COLO668 (cell line): ENCODE measurements at regions not wholly inside any gene's neighbourhood (a gene's known extent, or its start where the extent isn't known, plus 50 kb on each side); places are given as distances from the start of the nearest gene placed in this dataset.

Experiments
- DNase-seq: peaks from one replicate; lab custom pipeline; 2025; ENCODE audit not compliant: unreplicated experiment; lab: John Stamatoyannopoulos, UW

DNA sequence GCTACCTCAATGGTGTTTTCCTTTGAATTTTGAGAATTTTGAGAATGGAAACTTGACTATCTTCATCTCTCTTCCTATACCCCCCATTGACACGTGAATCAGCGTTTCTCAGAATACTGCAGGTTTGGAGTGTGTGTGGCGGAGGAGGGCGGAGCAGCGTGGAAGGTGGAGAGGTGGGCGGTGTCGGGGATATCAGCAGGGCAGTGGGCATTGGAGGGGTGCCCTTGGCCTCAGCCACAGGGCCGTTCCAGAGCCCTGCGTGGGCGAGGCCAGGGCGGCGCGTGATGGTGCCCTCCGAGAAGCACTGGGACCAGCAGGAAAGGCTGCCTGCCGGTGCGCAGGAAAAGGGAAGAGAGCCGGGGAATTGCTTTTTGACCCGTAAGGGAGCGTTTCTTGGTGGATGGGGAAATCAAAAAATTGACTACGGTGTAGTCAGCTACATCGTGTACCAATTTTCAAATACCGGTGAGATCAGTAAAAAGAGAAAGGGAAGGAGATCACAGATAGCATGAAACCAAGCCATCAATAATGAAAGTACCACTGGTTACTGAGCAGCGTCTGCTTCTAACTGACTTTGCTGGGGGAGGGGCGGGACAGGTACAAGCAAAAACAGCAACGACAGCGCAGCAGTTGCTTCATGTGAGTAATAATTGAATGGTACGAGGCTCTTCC is 82.7 kb upstream of the DUSP22 start:
- DNase-seq: no peak

DNA sequence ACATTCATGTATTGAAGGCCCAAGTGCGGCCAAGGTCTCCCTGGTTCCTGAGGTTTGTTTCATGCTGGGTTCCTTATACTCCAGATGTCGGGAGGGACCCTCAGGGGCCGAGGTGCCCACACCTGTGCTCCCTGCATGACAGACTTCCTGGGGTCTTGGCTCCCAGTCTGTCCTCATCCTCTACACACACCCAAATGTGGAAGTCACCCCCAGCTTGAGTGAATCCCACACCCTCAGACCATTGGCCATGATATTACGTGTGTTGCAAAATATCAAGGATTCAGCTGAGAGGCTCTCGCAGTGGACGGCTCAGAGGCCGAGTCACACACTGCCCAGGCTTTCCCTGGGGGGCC is 82.2 kb upstream of the DUSP22 start:
- no peak for DNase-seq

DNA sequence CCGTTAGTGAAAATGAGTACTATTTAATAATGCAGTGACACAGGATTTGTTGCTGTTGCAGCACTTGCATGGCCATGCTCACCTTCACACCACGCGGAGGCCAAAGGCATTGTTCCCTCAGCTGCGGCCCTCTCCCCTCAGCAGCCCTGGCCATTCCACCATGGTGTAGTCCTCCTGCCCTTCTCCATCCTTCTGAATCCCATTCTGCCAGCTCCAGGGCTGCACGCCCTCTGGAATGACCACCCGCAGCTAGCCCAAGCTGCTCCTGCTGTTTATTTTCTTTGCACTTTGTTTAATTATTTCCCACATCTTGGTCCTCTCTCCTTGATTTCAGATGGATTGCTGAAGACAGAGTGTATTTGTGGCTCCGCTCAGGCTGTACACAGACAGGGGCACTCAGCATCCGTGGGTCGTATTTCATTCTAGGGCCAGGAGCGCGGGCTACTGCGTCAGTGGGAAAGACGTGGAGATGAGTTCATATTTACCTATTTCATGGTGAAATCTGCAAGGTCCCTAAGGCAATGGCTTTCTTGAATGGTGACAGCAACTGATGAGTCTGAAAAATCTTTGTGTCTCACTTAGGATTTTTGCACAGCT is 81.4 kb upstream of the DUSP22 start:
- no peak for DNase-seq

DNA sequence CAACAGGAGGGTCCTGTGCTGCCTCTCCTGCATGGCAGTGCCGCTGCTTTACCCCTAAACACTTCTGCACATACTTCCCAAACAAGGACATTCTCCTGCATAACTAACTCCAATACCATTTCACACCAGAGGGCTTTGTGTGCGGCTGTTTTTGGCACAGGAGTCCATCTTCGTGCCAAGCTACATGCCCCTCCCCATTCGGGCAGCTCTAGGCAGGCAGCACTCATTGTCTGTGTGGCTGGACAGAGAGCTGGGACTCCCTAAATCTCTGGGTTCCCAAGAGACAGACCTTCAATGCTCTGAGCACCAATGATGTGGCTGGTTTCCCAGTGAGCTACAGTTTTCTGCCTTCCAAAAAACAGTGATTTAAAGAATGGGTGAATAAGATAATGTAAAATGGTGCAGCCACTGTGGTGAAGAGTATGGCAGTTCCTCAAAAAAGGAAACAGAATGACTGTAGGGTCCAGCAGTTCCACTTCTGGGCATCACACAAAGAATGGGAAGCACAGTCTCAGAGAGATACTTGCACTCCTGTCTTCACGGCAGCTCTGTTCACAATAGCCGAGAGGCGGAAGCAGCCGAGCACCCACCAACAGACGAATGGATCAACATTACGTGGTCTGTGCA is 80.3 kb upstream of the DUSP22 start:
- no peak for DNase-seq

DNA sequence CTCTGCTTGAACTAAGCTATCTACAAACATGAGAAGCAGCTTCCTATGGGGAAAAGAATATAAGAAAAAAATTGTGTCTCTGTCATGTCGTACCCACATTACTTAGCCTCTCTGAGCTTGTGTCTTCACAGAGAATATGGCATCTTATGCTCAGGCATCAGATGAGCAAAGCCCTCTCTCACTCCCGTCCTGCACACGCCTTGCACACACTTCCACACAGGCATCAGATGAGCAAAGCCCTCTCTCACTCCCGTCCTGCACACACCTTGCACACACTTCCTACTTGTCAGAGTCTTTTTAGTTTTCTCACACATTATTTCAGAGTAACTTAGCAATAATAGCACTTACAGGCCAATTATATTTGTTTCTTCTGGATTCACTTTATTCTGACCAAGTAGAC is 79.0 kb upstream of the DUSP22 start:
- no peak for DNase-seq

DNA sequence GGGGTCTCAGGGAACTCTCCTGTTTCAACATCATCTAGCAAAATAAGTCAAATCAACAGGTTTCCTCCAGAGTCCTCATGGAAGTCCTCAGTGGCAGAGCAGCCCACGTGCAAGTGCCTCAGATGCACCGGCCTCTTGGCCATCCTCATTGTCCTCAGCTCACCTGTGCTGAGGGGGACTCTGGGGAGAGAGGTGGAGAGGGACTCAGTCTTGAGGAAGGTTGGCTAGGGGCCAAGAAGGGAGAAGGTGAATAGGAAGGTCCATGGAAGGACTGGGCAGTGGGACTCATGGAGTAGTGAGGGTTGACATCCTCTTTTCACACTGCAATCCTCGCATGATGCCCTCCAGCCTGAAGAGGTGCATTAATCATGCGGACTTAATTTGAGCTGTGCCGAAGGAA is 77.9 kb upstream of the DUSP22 start:
- no peak for DNase-seq

DNA sequence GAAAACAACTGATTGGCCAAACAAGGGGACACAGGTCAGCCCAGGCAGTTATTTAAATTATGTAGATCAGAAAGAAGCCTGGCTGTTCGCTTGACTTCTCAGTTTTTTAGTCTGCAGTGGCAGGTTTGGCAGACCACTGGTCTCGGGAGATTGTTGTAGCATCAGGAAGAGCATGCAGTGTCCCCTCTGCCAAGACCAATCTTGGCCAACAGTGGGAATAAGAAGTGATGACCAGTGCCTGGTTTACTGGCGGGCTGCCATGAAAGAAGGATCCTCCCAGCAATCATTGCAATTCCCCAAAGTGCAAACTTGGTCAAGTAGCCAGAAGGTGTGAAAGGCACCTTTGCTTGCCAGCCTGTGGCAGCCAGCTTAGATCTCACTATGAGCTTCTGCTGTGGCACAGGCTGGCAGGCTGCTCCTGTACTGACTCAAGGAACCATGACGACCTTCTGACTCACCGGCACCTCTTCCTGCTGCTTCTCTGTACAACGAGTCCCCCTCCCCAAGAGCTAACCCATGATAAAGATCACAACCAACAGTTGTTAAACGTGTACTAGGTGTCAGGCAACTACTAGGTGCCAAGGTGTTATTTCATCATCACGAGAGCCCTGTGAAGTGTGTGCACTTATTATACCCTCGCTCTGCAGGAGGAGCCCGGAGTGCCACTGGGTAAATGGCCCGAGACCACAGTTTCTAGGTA is 76.8 kb upstream of the DUSP22 start:
- no peak for DNase-seq

DNA sequence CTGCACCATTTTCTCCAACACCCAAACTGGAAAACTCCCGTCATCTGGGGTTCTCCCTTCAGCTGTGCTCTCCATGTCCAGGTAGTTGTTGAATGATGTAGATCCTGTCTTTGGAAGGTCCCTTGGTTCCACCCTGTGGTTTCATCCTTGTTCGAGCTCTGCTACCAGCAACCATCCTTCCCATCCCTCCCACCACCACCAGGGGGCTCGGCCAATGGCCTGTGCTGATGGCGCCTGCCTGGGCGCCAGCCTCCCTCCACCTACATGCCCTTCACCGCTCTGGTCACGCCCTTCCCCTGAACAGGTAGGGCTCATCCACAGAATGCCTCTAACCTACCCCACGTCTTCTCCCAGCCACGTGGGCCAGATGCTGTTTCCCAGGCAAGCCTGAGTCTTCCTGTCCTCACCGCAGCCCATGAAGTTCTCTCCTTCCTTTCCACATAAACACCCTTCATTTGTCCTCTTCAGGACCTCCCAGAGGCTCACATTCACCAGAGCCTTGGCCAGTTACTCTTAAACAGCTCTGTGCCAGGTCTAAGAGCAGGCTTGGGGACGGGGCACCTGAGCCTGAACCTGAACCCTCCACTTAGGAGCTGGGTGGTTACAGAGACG is 75.1 kb upstream of the DUSP22 start:
- peak; percentile 8 for DNase-seq

DNA sequence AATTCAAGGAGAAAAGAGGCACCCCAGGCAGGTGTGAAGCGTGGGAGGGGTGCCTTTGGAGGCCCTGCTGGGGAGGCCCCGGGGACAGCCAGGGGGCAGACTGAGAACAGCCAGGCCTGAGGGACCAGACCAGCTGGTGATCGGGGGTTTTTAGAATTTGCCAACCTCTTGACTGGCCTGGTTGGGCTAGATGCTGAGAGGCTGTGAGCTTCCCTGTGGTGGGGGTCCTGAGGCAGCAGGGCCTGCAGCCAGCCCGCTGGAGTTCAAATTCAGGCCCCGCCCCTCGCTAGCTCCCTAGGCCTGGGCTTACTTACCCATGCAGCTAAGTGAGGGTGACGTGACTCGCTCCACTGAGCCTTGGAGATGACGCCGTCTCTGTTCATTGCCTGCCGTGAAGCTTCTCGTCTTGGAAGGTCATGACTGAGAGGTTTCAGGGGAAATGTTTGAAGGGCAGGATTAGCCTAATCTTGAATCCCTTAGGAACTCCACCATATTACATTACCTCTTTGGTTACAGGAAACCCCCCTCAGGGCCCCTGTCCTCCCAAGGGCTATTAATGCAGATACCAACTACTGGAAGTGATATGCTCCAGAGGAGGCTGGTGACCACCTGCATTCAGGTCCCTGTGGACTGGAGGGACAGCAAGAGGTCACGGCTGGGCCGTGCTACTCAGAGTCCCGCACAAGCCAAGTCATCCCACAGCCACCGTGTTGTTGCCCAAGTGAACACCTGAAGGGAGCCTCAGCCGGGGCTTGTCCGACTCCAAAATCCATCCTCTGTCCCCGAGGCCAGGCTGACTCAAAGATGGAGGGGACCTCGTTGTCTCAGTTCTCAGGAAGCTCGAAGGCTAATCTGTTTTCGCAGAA is 73.9 kb upstream of the DUSP22 start:
- DNase-seq: no peak

DNA sequence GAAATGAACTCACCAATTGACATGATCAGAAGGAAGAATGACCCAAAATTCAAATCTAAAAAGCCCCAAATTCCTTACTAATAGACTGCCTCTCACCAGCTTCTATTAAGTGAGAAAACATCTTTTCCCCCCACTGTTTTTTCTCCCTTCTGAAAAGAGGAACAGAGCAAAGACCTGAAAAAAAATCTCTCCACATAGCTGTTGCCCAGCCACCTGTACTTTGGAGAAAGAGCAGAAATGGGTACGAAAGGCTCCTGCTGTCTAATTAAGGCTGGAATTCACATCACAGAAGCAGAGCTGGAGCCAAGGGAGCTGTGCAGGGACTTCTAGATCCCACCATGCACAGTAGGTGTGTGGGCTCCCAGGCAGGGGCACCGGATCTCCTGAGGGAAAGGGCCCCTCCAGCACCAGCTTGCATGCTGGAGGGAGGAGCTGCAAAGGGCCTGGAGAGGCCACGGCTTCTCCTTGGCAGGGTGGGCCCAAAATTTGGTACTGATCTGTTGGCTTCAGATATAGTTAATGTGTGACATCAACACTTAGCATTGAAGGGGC is 73.2 kb upstream of the DUSP22 start:
- DNase-seq: no peak

DNA sequence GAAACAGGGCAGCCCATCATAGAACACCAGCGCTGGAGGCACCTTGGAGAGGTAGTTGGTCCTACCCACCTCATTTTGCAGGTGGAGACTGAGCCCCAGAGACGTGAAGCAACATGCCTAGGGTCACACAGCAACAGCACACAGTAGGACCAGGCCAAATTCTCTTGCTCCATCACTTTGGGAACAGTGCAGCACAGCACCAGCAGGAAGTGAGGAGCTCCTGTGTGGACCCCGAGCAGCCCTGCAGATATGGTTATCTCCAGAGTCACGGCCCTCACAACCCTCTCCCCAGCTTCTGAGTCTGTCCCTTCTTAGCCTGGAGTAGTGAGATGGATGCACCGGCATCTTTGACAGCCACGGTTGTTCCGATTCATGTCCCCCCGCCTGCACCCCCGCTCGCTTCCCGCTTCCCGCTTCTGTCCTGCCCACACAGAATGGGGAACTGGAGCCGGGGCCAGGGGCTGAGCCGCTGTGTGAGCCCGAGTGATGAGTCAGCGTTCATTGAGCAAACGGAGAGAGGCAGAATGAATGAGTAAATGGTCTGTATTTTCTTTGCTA is 72.6 kb upstream of the DUSP22 start:
- no peak for DNase-seq

DNA sequence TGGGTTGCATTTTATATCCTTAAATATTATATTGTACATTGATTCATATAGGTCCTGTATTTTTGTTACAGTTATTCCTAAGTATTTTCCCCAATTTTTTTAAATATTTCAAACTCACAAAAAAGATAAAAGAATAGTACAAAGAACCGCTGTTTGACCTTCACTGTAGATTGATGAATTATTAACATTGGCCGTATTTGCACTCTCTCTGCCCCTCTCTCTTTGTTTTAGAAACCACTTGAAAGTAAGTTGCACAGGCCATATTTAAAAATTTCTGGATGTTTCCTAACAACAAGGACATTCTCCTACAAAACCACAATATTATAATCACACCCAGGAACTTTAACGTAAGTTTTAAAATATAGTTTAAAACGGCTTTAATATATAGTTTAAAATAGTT is 72.0 kb upstream of the DUSP22 start:
- no peak for DNase-seq

DNA sequence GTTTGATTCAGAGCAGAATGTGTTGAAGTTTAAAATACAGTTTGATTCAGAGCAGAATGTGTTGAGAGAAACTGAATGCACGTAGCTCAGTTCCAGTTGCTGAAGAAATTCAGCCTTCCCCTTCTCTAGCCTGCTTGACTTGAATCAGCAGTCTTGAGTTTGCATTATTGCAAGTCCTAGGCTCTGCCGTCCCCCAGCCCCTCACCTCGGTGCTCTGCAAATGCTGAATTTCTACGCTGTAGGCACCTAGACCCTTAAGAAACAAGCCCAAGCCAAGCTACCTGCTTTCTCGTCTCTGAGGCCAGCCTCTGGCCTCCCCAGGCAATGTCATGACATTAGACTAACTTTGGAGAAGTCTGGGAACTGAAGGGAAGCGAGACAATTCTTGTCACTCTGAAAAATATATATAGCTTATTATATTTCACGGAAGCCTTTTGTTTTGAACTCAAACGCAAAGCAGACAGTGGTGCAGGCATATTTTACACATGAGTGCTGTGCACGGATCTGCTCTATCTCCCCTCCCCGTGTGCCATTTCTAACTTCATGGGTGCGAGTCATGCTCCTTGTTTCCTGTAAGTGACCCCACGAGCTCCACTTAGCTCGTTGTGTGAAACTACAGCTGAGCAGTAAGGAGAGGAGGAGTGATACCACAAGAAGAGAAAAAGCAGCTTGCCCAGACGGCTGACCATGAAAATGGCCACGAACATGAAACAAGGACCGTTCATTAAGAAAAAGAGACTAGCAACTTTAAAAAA is 71.4 kb upstream of the DUSP22 start:
- no peak for DNase-seq

DNA sequence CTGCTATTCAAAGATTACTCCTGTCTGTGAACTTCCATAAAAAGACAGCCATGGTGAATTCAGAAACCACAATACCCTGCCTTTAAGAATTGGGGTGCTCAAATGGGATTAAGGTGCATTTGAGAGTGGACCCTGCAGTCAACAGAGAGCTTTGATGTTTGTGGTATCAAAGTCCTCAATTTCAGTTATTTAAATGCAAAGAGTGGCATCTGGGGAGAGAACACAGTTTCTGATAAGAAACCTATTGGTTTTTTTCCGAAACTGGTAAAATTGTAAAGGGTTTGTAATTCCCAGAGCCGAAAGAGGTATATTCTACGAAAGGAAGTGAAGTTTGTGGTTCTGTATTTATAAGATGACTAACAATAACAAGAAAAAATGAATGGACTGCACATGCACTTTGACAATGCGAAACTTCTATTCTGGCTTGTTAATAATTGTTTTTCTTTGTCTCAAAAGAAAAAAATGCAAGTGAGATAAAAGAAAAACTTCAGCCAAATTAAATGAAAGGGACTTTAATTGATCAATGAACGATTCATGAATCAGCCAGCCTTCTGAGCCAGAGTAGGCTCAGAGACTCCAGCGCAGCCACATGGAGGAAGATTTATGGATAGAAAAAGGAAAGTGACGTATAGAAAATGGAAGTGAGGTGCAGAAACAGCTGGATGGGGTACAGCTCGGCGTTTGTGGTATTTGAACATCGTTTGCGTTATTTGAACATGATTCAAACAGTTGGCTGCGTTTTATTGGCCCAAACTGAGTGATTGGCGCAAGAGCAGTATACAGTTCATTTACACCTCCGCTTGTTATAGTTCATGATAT is 70.5 kb upstream of the DUSP22 start:
- no peak for DNase-seq

DNA sequence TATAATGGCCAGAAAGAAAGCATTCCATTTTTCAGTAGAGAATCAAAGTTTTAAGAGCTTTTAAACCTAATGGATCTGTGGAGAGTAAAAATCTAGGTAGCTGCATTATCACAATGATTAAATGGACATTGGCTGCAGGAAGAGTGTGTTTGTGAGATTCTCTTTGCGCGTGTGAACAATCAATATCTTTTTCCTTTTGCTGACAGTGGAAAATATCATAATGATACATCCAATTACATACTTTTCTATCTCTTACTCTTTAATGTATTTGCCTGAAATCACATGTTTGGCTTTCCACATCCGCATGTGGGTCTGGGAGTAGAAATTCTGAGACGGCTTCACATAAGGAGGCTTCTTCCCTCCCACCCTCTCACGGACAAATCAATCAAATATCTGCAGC is 69.8 kb upstream of the DUSP22 start:
- no peak for DNase-seq

DNA sequence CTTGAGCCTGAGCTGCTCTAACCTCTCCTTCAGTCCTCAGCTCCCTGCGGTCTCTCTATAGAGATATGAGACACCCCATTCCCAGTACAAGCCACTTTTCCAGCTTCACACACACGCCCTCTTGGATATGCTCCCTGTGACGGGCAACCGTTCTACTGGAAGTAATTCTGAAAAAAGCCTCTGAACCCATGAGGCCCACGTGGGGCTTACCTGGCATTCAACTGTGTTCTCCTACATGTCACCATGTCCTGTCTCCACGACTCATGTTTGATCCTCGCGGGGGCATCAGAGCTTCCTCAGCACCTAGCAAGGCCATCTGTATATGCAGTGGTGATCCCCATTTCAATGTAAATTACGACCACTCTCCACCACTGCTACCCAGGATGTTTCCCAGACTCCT is 69.2 kb upstream of the DUSP22 start:
- DNase-seq: no peak

DNA sequence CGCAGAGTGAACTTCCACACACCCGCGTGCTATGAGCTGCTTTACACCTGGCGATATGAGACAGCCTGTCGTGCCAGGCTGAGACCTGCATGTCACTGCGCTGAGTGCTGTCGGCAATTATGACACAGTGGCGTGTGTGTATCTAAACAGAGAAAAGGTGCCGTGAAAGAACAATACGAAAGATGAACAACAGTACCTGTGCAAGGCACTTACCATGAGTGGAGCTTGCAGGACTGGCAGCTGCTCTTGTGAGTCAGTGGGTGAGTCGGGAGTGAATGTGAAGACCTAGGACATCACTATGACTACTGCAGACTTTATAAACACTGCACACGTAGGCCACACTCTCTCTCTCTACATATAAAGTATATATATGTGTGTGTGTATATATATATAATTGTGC is 68.5 kb upstream of the DUSP22 start:
- no peak for DNase-seq

DNA sequence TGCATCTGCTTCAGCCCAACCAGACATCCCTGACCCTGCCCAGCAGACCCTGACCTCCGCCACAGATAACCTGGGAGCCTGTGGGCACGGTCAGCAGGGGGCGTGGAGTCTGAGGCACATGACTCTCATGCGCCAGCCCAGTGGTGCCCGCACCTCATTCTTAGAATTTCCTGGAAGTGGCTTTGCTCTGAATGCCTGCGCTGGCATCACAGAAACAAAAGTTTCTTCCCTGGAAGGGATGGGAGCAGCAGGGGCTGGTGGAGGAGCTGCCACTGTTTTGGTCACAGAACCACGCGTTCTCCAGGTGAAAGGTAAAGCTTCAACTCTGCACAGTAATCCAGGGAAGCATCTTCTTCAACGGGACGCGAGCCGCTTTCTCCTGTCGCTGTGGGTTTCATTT is 67.9 kb upstream of the DUSP22 start:
- DNase-seq: no peak
